Type B pancreatic cell (in vitro differentiated cells): ENCODE measurements at regions not wholly inside any gene's neighbourhood (a gene's known extent, or its start where the extent isn't known, plus 50 kb on each side); places are given as distances from the start of the nearest gene placed in this dataset.

Experiments
- DNase-seq: peaks from one replicate; pipeline ENCODE4 v3.0.0; 2021; ENCODE audit warnings: mixed read lengths; ENCODE audit not compliant: unreplicated experiment; ENCODE audit errors: extremely low spot score
- H3K27ac Mint-ChIP-seq: 2 replicates; pipeline ENCODE4 v1.8.0; 2021; ENCODE audit warnings: mild to moderate bottlenecking, mixed read lengths
- H3K27me3 Mint-ChIP-seq: 2 replicates; pipeline ENCODE4 v1.8.0; 2021; ENCODE audit warnings: mixed read lengths
- H3K36me3 Mint-ChIP-seq: 2 replicates; pipeline ENCODE4 v1.8.0; 2021; ENCODE audit warnings: mixed read lengths
- H3K4me1 Mint-ChIP-seq: one replicate; pipeline ENCODE4 v1.8.0; 2021; ENCODE audit warnings: mixed read lengths; ENCODE audit not compliant: unreplicated experiment
- H3K4me3 Mint-ChIP-seq: 2 replicates; pipeline ENCODE4 v1.8.0; 2021; ENCODE audit warnings: mild to moderate bottlenecking, mixed read lengths
- H3K9me3 Mint-ChIP-seq: 2 replicates; pipeline ENCODE4 v1.8.0; 2021; ENCODE audit warnings: mixed read lengths
- CTCF ChIP-seq: fragments of 200-600 bp; sonication (generic); conservative IDR thresholded peaks from 2 replicates; pipeline ENCODE4 v1.5.0; 2021; ENCODE audit warnings: antibody characterized with exemption, mild to moderate bottlenecking

GRCh38 chr4:173866322-173867026 lies 336.4 kb upstream of the HAND2 start:
- Mint-ChIP-seq H3K9me3 (no peaks in the 10 kb centered on the region), H3K27ac (no peak overlapping the region), H3K36me3 (no peaks in the 10 kb centered on the region), H3K27me3 (no peaks in the 10 kb centered on the region), H3K4me3 (no peak overlapping the region), H3K4me1 (no peaks in the 10 kb centered on the region)
- DNase-seq, result no peak
- no peak for TF ChIP-seq CTCF

- no peak overlapping the region for H3K27ac Mint-ChIP-seq
- H3K4me1 Mint-ChIP-seq, result peaks cover 8% of the 10 kb centered on the region
- no peaks in the 10 kb centered on the region for H3K9me3 Mint-ChIP-seq
- H3K36me3 Mint-ChIP-seq, result no peaks in the 10 kb centered on the region
- H3K4me3 Mint-ChIP-seq, result no peak overlapping the region
- no peak for TF ChIP-seq CTCF
- DNase-seq, result no peak
- H3K27me3 Mint-ChIP-seq, result no peaks in the 10 kb centered on the region
Observed at GRCh38 chr4:173862754-173863153, 332.7 kb upstream of the HAND2 start.

GRCh38 chr4:173860094-173860493 lies 330.1 kb upstream of the HAND2 start:
- Mint-ChIP-seq H3K27ac (no peak overlapping the region), H3K9me3 (no peaks in the 10 kb centered on the region), H3K27me3 (no peaks in the 10 kb centered on the region), H3K4me3 (no peak overlapping the region), H3K36me3 (no peaks in the 10 kb centered on the region), H3K4me1 (peaks cover 8% of the 10 kb centered on the region)
- DNase-seq, result no peak
- no peak for TF ChIP-seq CTCF

GRCh38 chr4:173859091-173859713 lies 329.2 kb upstream of the HAND2 start:
- Mint-ChIP-seq H3K9me3 (no peaks in the 10 kb centered on the region), H3K4me1 (peaks cover 8% of the 10 kb centered on the region), H3K27ac (no peak overlapping the region), H3K4me3 (no peak overlapping the region), H3K27me3 (no peaks in the 10 kb centered on the region), H3K36me3 (no peaks in the 10 kb centered on the region)
- no peak for DNase-seq
- no peak for TF ChIP-seq CTCF

GRCh38 chr4:173858471-173858870 lies 328.4 kb upstream of the HAND2 start:
- TF ChIP-seq CTCF, result no peak
- no peaks in the 10 kb centered on the region for H3K9me3 Mint-ChIP-seq
- H3K4me3 Mint-ChIP-seq, result no peak overlapping the region
- no peaks in the 10 kb centered on the region for H3K27me3 Mint-ChIP-seq
- no peak for DNase-seq
- peaks cover 8% of the 10 kb centered on the region for H3K4me1 Mint-ChIP-seq
- H3K27ac Mint-ChIP-seq, result no peak overlapping the region
- H3K36me3 Mint-ChIP-seq, result no peaks in the 10 kb centered on the region
